HepG2 (cell line): ENCODE measurements at regions not wholly inside any gene's neighbourhood (a gene's known extent, or its start where the extent isn't known, plus 50 kb on each side); places are given as distances from the start of the nearest gene placed in this dataset.

Experiments
- ATAC-seq: fragments of 200-7000 bp; cut with Tn5 transposase; 3 replicates; pipeline ENCODE4 v1.9.1; 2020; ENCODE audit warnings: mild to moderate bottlenecking, moderate library complexity
- BruUV-seq: library from RNA; stranded (reverse); fragments of 400-500 nt; replicated peaks from 2 replicates; lab custom pipeline; 2021; lab: Mats Ljungman, UMichigan
- CTCF ChIA-PET: fragments of 300-600 bp; formaldehyde crosslinking; extraction: SDS; loops from one replicate; lab custom pipeline; 2021; ENCODE audit warnings: low total read pairs, inconsistent platforms, low intra/inter-chr PET ratio; lab: Yijun Ruan, JAX
- POLR2A ChIA-PET: fragments of 350-600 bp; sonication (Branson Sonifier 250); formaldehyde crosslinking; loops from one replicate; lab custom pipeline; 2020; ENCODE audit warnings: antibody characterized with exemption, inconsistent platforms; lab: Yijun Ruan, JAX
- DNase-seq: peaks from one replicate; pipeline ENCODE4 v3.0.0-alpha.2; 2015; ENCODE audit warnings: low spot score
- FAIRE-seq: peaks from 3 replicates; lab custom pipeline; 2011; peaks lifted over from hg19 to GRCh38; lab: Jason Lieb, UNC
- H2AFZ ChIP-seq: one replicate; pipeline ENCODE4 v1.6.1; 2011; ENCODE audit warnings: low read length, inconsistent platforms
- H3K27ac ChIP-seq: fragments of 300-600 bp; 3 replicates; pipeline ENCODE4 v1.8.0; 2011; ENCODE audit warnings: mixed run types, mild to moderate bottlenecking, mixed read lengths, low read length, inconsistent platforms; ENCODE audit not compliant: insufficient read depth; ENCODE audit errors: extremely low read length
- H3K27me3 ChIP-seq, 2 experiments: fragments of 200-600 bp in 1 of 2; 2 replicates in 1 of 2; 3 replicates in 1 of 2; pipeline versions ENCODE4 v1.6.0 to v1.8.0; 2011; ENCODE audit warnings: low read length in 2 of 2, mild to moderate bottlenecking in 2 of 2, moderate library complexity in 2 of 2, inconsistent platforms in 1 of 2; ENCODE audit not compliant: insufficient read depth in 2 of 2, control insufficient read depth in 1 of 2
- H3K36me3 ChIP-seq, 2 experiments: fragments of 200-600 bp in 1 of 2; replicated peaks in 1 of 2; 2 replicates in 1 of 2; 3 replicates in 1 of 2; pipeline versions ENCODE4 v1.5.1 to v1.8.0; 2011; ENCODE audit warnings: low read length in 2 of 2, inconsistent platforms in 1 of 2; ENCODE audit not compliant: insufficient read depth in 2 of 2, control insufficient read depth in 1 of 2
- H3K4me1 ChIP-seq: 2 replicates; pipeline ENCODE4 v1.5.1; 2012; ENCODE audit warnings: low read length, inconsistent platforms; ENCODE audit not compliant: insufficient read depth
- H3K4me2 ChIP-seq: 2 replicates; pipeline ENCODE4 v1.6.0; 2011; ENCODE audit warnings: low read depth, low read length, inconsistent platforms
- H3K4me3 ChIP-seq, 3 experiments: fragments of 200-600 bp in 1 of 3; sonication (generic), shearing (Covaris generic) in 1 of 3; replicated peaks in 1 of 3; 2 replicates each; pipeline ENCODE4 v1.5.1; 2011 to 2016; ENCODE audit warnings: low read length in 3 of 3, inconsistent platforms in 2 of 3, low read depth in 2 of 3, mild to moderate bottlenecking in 2 of 3, control low read depth in 1 of 3, mixed read lengths in 1 of 3; ENCODE audit not compliant: insufficient read depth in 1 of 3
- H3K79me2 ChIP-seq: one replicate; pipeline ENCODE4 v1.6.1; 2011; ENCODE audit warnings: low read length, inconsistent platforms; ENCODE audit not compliant: insufficient read depth
- H3K9ac ChIP-seq: 2 replicates; pipeline ENCODE4 v1.6.0; 2011; ENCODE audit warnings: mild to moderate bottlenecking, low read depth, low read length, inconsistent platforms; ENCODE audit not compliant: insufficient read depth
- H3K9me3 ChIP-seq: 2 replicates; pipeline ENCODE4 v1.5.1; 2012; ENCODE audit warnings: mild to moderate bottlenecking, low read length
- H4K20me1 ChIP-seq: 2 replicates; pipeline ENCODE4 v1.6.0; 2011; ENCODE audit warnings: inconsistent platforms, mild to moderate bottlenecking, low read length, moderate library complexity; ENCODE audit not compliant: insufficient read depth
- BCL6 ChIP-seq: IDR thresholded peaks from 2 replicates; pipeline ENCODE4 v1.6.1; 2016; ENCODE audit warnings: missing genetic modification reagents, missing compliant biosample characterization
- GATAD1 ChIP-seq: IDR thresholded peaks from 2 replicates; pipeline ENCODE4 v1.6.1; 2016; ENCODE audit warnings: missing genetic modification reagents, missing compliant biosample characterization
- HNRNPUL1 ChIP-seq: fragments of 200-400 bp; formaldehyde crosslinking; IDR thresholded peaks from 2 replicates; pipeline ENCODE4 v1.6.1; 2017; ENCODE audit warnings: low read depth, mild to moderate bottlenecking, low read length, moderate library complexity
- ONECUT2 ChIP-seq: sonication (generic); formaldehyde crosslinking; IDR thresholded peaks from 2 replicates; pipeline ENCODE4 v1.4.0; 2020; ENCODE audit warnings: missing genetic modification reagents
- SP5 ChIP-seq: IDR thresholded peaks from 2 replicates; pipeline ENCODE4 v1.6.1; 2016; ENCODE audit warnings: low read depth, borderline replicate concordance
- ZNF282 ChIP-seq: fragments of 450-650 bp; IDR thresholded peaks from 2 replicates; pipeline ENCODE4 v1.6.1; 2018; ENCODE audit not compliant: partially characterized antibody
- WGBS: methylation state at CpG from one replicate; pipeline ENCODE4 v1.1.6; 2017; ENCODE audit warnings: low lambda C conversion rate; 5-methylcytosine and 5-hydroxymethylcytosine counted together
- in situ Hi-C: cut with HindIII; loops from 2 replicates; pipeline ENCODE4 v1.10.0; 2017; ENCODE audit warnings: low pct_unique_long_range_greater_than_20kb; ENCODE audit not compliant: extremely low pct_ligation_motif_present
- intact Hi-C: fragments of 100-400 bp; cut with micrococcal nuclease; formaldehyde crosslinking; loops from one replicate; pipeline ENCODE4 v1.10.0; 2022; ENCODE audit not compliant: unreplicated experiment
- TF ChIP-seq, protein P1 (sequence below): conservative IDR thresholded peaks from 2 replicates; pipeline ENCODE4 v1.6.1; 2018; ENCODE audit warnings: missing genetic modification reagents
- TF ChIP-seq, protein P2 (sequence below): sonication (generic); formaldehyde crosslinking; IDR thresholded peaks from 2 replicates; pipeline ENCODE4 v1.5.0; 2020; ENCODE audit warnings: mild to moderate bottlenecking, missing genetic modification reagents, borderline replicate concordance

DNA sequence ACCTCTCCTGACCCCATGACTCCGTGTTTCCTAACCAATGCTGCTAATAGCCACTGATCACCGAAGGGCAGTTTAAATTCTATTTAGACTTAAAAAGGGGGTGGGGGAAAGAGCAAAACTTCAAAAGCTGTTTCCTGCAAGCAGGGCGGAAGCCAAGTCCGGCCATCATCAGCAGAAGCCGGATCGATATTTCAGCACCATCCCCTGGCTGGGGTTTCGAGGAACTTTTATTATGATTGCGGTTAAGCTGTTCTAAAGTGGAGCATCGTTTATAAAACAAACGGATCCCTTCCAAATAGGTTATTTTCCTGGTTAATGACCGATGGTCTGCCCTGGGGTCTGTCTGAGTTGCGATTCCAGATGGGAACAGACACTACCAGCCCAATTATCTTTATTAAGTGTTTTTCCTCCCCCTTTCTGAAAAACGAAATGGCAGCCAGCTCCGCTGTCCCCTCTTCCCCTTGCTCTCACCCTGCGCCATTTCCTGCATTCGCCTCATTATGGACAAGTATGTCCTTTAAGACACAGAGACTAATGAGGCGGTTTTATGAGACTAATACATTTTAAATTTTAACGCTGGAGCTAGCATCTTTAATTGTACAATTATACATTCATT lies 76.1 kb upstream of the IRX3 start:
- ChIA-PET CTCF (no interaction called here), POLR2A (no interaction called here)
- ATAC-seq (no peak), FAIRE-seq (no peak), DNase-seq (no peak)
- Histone ChIP-seq H3K4me1 (no peaks in the 10 kb centered on the region), H2AFZ (no peak overlapping the region), H3K27ac (no peak overlapping the region), H3K4me3 (no peak overlapping the region), H3K27me3 (peaks cover 2 to 32% of the 10 kb centered on the region in 2 experiments; a peak in 4 of 5 replicates), H3K79me2 (no peaks in the 10 kb centered on the region), H3K9ac (no peak overlapping the region), H3K9me3 (no peaks in the 10 kb centered on the region), H3K36me3 (no peaks in the 10 kb centered on the region), H3K4me2 (no peak overlapping the region), H4K20me1 (no peaks in the 10 kb centered on the region)
- TF ChIP-seq, protein P1, sequence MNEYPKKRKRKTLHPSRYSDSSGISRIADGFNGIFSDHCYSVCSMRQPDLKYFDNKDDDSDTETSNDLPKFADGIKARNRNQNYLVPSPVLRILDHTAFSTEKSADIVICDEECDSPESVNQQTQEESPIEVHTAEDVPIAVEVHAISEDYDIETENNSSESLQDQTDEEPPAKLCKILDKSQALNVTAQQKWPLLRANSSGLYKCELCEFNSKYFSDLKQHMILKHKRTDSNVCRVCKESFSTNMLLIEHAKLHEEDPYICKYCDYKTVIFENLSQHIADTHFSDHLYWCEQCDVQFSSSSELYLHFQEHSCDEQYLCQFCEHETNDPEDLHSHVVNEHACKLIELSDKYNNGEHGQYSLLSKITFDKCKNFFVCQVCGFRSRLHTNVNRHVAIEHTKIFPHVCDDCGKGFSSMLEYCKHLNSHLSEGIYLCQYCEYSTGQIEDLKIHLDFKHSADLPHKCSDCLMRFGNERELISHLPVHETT (CRISPR knock-in tag), result no peak
- TF ChIP-seq GATAD1 (CRISPR knock-in tag) (no peak), ONECUT2 (CRISPR knock-in tag) (peak; percentile 48; the same call in 1 of the 2 replicates), HNRNPUL1 (no peak), ZNF282 (no peak), BCL6 (CRISPR knock-in tag) (peak; percentile 75), SP5 (CRISPR knock-in tag) (no peak)
- TF ChIP-seq, protein P2, sequence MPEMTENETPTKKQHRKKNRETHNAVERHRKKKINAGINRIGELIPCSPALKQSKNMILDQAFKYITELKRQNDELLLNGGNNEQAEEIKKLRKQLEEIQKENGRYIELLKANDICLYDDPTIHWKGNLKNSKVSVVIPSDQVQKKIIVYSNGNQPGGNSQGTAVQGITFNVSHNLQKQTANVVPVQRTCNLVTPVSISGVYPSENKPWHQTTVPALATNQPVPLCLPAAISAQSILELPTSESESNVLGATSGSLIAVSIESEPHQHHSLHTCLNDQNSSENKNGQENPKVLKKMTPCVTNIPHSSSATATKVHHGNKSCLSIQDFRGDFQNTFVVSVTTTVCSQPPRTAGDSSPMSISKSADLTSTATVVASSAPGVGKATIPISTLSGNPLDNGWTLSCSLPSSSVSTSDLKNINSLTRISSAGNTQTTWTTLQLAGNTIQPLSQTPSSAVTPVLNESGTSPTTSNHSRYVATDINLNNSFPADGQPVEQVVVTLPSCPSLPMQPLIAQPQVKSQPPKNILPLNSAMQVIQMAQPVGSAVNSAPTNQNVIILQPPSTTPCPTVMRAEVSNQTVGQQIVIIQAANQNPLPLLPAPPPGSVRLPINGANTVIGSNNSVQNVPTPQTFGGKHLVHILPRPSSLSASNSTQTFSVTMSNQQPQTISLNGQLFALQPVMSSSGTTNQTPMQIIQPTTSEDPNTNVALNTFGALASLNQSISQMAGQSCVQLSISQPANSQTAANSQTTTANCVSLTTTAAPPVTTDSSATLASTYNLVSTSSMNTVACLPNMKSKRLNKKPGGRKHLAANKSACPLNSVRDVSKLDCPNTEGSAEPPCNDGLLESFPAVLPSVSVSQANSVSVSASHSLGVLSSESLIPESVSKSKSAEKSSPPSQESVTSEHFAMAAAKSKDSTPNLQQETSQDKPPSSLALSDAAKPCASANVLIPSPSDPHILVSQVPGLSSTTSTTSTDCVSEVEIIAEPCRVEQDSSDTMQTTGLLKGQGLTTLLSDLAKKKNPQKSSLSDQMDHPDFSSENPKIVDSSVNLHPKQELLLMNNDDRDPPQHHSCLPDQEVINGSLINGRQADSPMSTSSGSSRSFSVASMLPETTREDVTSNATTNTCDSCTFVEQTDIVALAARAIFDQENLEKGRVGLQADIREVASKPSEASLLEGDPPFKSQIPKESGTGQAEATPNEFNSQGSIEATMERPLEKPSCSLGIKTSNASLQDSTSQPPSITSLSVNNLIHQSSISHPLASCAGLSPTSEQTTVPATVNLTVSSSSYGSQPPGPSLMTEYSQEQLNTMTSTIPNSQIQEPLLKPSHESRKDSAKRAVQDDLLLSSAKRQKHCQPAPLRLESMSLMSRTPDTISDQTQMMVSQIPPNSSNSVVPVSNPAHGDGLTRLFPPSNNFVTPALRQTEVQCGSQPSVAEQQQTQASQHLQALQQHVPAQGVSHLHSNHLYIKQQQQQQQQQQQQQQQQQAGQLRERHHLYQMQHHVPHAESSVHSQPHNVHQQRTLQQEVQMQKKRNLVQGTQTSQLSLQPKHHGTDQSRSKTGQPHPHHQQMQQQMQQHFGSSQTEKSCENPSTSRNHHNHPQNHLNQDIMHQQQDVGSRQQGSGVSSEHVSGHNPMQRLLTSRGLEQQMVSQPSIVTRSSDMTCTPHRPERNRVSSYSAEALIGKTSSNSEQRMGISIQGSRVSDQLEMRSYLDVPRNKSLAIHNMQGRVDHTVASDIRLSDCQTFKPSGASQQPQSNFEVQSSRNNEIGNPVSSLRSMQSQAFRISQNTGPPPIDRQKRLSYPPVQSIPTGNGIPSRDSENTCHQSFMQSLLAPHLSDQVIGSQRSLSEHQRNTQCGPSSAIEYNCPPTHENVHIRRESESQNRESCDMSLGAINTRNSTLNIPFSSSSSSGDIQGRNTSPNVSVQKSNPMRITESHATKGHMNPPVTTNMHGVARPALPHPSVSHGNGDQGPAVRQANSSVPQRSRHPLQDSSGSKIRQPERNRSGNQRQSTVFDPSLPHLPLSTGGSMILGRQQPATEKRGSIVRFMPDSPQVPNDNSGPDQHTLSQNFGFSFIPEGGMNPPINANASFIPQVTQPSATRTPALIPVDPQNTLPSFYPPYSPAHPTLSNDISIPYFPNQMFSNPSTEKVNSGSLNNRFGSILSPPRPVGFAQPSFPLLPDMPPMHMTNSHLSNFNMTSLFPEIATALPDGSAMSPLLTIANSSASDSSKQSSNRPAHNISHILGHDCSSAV (CRISPR knock-in tag), result no peak
- in situ Hi-C loops, result no loop called here
- BruUV-seq, result no TSS peak
- 25% methylated on average over 18 of the region's 18 CpGs for WGBS
- intact Hi-C loops, result no loop called here
